ENCODE measurements at regions not wholly inside any gene's neighbourhood (a gene's known extent, or its start where the extent isn't known, plus 50 kb on each side); places are given as distances from the start of the nearest gene placed in this dataset.

GRCh38 chr13:80705371-80706163, 364.6 kb upstream of the SPRY2 start:
- TF ChIP-seq POLR2AphosphoS2 (conservative IDR thresholded peaks at IDR 0.05; ENCODE audit: low read length), result no peak
- TF ChIP-seq NFE2L2 (conservative IDR thresholded peaks at IDR 0.05; ENCODE audit: low read length), result no peak
- no peak for TF ChIP-seq FOSB (CRISPR knock-in tag; IDR thresholded peaks at IDR 0.05)
- no peak for TF ChIP-seq HOXB5 (CRISPR knock-in tag; IDR thresholded peaks at IDR 0.05)
- TF ChIP-seq FOXS1 (CRISPR knock-in tag; IDR thresholded peaks at IDR 0.05), result no peak
- no peak for TF ChIP-seq HMGXB4 (CRISPR knock-in tag; IDR thresholded peaks at IDR 0.05; ENCODE audit: borderline replicate concordance)
- no peak for TF ChIP-seq REST (IDR thresholded peaks at IDR 0.05)
- TF ChIP-seq JUNB (IDR thresholded peaks at IDR 0.05), result no peak
- no peak for TF ChIP-seq MAX (IDR thresholded peaks at IDR 0.05)
- 100% methylated on average over 1 of the region's 30 CpGs for WGBS (ENCODE audit: missing lambda C conversion rate)
- H3K9me3 ChIP-seq, result no peaks in the 10 kb centered on the region
- H3K4me2 ChIP-seq, result no peak overlapping the region
- DNase-seq (ENCODE audit: low read depth in 1 of 2, low spot score in 1 of 2) (no peak), ATAC-seq (no peak), FAIRE-seq (no peak)
- ChIA-PET CTCF (no interaction called here), POLR2A (no interaction called here)
- no peak overlapping the region for H3K27ac ChIP-seq
- no peak overlapping the region for H3K4me3 ChIP-seq
- H3K4me1 ChIP-seq, result no peaks in the 10 kb centered on the region

GRCh38 chr13:80704369-80704768, 363.4 kb upstream of the SPRY2 start:
- Histone ChIP-seq H3K4me3 (no peak overlapping the region), H3K27ac (no peak overlapping the region), H3K4me2 (no peak overlapping the region), H3K9me3 (no peaks in the 10 kb centered on the region), H3K4me1 (no peaks in the 10 kb centered on the region)
- FAIRE-seq, result no peak
- TF ChIP-seq ZNF302 (CRISPR knock-in tag; IDR thresholded peaks at IDR 0.05) (no peak), CTCF (IDR thresholded peaks at IDR 0.05) (no peak), RNF2 (IDR thresholded peaks at IDR 0.05; ENCODE audit: borderline replicate concordance, low read depth) (no peak), RCOR1 (IDR thresholded peaks at IDR 0.05; ENCODE audit: low read depth, low read length) (no peak), MAX (IDR thresholded peaks at IDR 0.05) (no peak), BHLHE40 (IDR thresholded peaks at IDR 0.05; ENCODE audit: low read depth, low read length) (no peak), E2F6 (IDR thresholded peaks at IDR 0.05; ENCODE audit: borderline replicate concordance, low read depth) (no peak), PHF8 (IDR thresholded peaks at IDR 0.05; ENCODE audit: borderline replicate concordance, low read depth) (no peak)
- DNase-seq (ENCODE audit: low read depth in 1 of 2, low spot score in 1 of 2), result no peak
- ChIA-PET CTCF (no interaction called here), POLR2A (no interaction called here)
- no peak for ATAC-seq
- 100% methylated on average over 1 of the region's 20 CpGs for WGBS (ENCODE audit: missing lambda C conversion rate)

Measured in A549 (cell line).